K562 (cell line): ENCODE measurements at regions not wholly inside any gene's neighbourhood (a gene's known extent, or its start where the extent isn't known, plus 50 kb on each side); places are given as distances from the start of the nearest gene placed in this dataset.

Experiments used
- CBX3 ChIP-seq, 2 experiments: IDR thresholded peaks; 1 replicate in 1 of 2; 2 replicates in 1 of 2; pipeline ENCODE4 v1.6.1; 2012; ENCODE audit warnings: inconsistent platforms in 2 of 2, low read length in 2 of 2, borderline replicate concordance in 1 of 2, control low read depth in 1 of 2
- CXXC5 ChIP-seq: fragments of 250-450 bp; sonication (Bioruptor Pico); IDR thresholded peaks from 2 replicates; pipeline ENCODE4 v1.8.0; 2022; ENCODE audit warnings: inconsistent platforms, mild to moderate bottlenecking, moderate library complexity
- GABPA ChIP-seq: fragments of 200-800 bp; sonication (Bioruptor generic); conservative IDR thresholded peaks from 2 replicates; pipeline ENCODE4 v1.6.1; 2016; ENCODE audit warnings: low read depth, missing genetic modification characterization, missing compliant biosample characterization
- KLF16 ChIP-seq: IDR thresholded peaks from 2 replicates; pipeline ENCODE4 v1.6.1; 2016; ENCODE audit warnings: antibody characterized with exemption
- MTA3 ChIP-seq: fragments of 450-650 bp; formaldehyde crosslinking; IDR thresholded peaks from 2 replicates; pipeline ENCODE4 v1.6.1; 2017; ENCODE audit warnings: mild to moderate bottlenecking, borderline replicate concordance
- PHF20 ChIP-seq: fragments of 450-650 bp; IDR thresholded peaks from 2 replicates; pipeline ENCODE4 v1.6.1; 2018; ENCODE audit not compliant: partially characterized antibody
- PHF8 ChIP-seq: fragments of 200-600 bp; sonication (generic); IDR thresholded peaks from 2 replicates; pipeline ENCODE4 v1.6.1; 2012; ENCODE audit warnings: mixed run types, mild to moderate bottlenecking, inconsistent platforms, low read length, moderate library complexity, borderline replicate concordance
- RB1 ChIP-seq: fragments of 450-650 bp; IDR thresholded peaks from 2 replicates; pipeline ENCODE4 v1.6.1; 2017; ENCODE audit warnings: low read depth, mild to moderate bottlenecking
- TAF9B ChIP-seq: fragments of 450-650 bp; IDR thresholded peaks from 2 replicates; pipeline ENCODE4 v1.6.1; 2018; ENCODE audit warnings: mild to moderate bottlenecking; ENCODE audit not compliant: partially characterized antibody
- ZEB2 ChIP-seq: fragments of 450-650 bp; IDR thresholded peaks from 2 replicates; pipeline ENCODE4 v1.6.1; 2016
- TF ChIP-seq, protein P1 (sequence below): fragments of 450-650 bp; IDR thresholded peaks from 2 replicates; pipeline ENCODE4 v1.6.1; 2014; ENCODE audit warnings: low read depth, mild to moderate bottlenecking, moderate library complexity, borderline replicate concordance
- TF ChIP-seq, protein P2 (sequence below): sonication (generic); formaldehyde crosslinking; IDR thresholded peaks from 2 replicates; pipeline ENCODE4 v1.5.0; 2020; ENCODE audit warnings: missing genetic modification reagents
- TF ChIP-seq, protein P3 (sequence below), 2 experiments: fragments of 450-650 bp; formaldehyde crosslinking in 1 of 2; IDR thresholded peaks; 2 replicates each; pipeline versions ENCODE4 v1.4.0 to v1.6.1; 2014 to 2020; ENCODE audit warnings: mild to moderate bottlenecking in 2 of 2, borderline replicate concordance in 1 of 2, low read depth in 1 of 2
- TF ChIP-seq, protein P4 (sequence below): fragments of 200-400 bp; formaldehyde crosslinking; IDR thresholded peaks from 2 replicates; pipeline ENCODE4 v1.6.1; 2017; ENCODE audit warnings: mild to moderate bottlenecking, low read depth, low read length, moderate library complexity

DNA sequence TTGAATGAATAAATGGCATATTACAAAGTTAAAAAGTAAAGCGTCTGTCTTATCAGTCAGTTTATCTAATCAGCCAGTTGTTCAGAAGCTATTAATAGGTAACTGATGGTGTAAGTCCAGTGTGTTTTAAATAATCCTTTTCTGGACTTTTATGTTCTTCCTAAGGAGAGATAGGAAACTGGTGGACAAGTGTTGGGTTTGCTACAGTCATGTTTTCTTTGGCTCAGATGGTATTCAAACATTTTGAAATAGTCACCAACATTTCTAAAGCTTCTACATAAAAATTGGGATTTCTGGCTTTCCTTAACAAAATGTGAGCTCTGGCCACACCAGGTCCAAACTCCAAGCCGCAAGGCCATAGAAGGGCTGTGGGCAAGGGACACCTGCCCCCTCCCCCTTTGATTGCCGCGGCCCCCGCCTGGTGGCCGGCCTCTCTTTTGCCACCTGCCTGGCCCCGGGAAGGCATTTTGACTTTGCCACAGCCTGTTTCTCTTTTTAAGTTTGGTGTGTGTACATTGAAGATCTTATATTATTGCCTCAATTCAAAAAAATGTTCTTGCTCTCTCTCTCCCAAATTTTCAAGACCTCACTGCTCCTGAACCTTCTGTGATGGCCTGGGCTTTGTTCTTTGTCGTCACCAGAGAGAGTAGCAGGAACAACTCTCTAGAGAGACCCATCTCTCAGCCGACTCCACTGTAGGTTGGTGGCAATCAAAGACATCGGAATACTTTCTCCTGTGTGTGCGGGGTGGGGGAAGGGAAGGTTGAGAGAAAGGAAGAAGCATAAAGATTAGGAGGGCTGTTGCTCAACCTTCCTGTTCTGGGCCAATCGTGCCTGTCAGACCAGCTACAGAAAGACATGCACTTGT, 84.0 kb upstream of the ZNF217 start (continued):
- TF ChIP-seq ZEB2 (peak; percentile 49), TAF9B (peak; percentile 68), PHF20 (no peak), CBX3 (IDR thresholded peaks at IDR 0.05; ENCODE audit: borderline replicate concordance in 1 of 2, low read length in 2 of 2) (peak in 1 of 2 experiments; percentile 89; a peak in 2 of 3 replicates), MTA3 (peak; percentile 82), GABPA (tag) (peak; percentile 70), CXXC5 (CRISPR knock-in tag) (peak; percentile 37; the same call in 1 of the 2 replicates), KLF16 (no peak), PHF8 (0 out of 2 replicates have a peak, but pooled peaks have one; percentile 16), RB1 (no peak)
- TF ChIP-seq, protein P1, sequence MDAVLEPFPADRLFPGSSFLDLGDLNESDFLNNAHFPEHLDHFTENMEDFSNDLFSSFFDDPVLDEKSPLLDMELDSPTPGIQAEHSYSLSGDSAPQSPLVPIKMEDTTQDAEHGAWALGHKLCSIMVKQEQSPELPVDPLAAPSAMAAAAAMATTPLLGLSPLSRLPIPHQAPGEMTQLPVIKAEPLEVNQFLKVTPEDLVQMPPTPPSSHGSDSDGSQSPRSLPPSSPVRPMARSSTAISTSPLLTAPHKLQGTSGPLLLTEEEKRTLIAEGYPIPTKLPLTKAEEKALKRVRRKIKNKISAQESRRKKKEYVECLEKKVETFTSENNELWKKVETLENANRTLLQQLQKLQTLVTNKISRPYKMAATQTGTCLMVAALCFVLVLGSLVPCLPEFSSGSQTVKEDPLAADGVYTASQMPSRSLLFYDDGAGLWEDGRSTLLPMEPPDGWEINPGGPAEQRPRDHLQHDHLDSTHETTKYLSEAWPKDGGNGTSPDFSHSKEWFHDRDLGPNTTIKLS, result no peak; the same call in 1 of the 2 replicates
- TF ChIP-seq, protein P2, sequence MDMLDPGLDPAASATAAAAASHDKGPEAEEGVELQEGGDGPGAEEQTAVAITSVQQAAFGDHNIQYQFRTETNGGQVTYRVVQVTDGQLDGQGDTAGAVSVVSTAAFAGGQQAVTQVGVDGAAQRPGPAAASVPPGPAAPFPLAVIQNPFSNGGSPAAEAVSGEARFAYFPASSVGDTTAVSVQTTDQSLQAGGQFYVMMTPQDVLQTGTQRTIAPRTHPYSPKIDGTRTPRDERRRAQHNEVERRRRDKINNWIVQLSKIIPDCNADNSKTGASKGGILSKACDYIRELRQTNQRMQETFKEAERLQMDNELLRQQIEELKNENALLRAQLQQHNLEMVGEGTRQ, result no peak
- TF ChIP-seq, protein P3, sequence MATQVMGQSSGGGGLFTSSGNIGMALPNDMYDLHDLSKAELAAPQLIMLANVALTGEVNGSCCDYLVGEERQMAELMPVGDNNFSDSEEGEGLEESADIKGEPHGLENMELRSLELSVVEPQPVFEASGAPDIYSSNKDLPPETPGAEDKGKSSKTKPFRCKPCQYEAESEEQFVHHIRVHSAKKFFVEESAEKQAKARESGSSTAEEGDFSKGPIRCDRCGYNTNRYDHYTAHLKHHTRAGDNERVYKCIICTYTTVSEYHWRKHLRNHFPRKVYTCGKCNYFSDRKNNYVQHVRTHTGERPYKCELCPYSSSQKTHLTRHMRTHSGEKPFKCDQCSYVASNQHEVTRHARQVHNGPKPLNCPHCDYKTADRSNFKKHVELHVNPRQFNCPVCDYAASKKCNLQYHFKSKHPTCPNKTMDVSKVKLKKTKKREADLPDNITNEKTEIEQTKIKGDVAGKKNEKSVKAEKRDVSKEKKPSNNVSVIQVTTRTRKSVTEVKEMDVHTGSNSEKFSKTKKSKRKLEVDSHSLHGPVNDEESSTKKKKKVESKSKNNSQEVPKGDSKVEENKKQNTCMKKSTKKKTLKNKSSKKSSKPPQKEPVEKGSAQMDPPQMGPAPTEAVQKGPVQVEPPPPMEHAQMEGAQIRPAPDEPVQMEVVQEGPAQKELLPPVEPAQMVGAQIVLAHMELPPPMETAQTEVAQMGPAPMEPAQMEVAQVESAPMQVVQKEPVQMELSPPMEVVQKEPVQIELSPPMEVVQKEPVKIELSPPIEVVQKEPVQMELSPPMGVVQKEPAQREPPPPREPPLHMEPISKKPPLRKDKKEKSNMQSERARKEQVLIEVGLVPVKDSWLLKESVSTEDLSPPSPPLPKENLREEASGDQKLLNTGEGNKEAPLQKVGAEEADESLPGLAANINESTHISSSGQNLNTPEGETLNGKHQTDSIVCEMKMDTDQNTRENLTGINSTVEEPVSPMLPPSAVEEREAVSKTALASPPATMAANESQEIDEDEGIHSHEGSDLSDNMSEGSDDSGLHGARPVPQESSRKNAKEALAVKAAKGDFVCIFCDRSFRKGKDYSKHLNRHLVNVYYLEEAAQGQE (IDR thresholded peaks at IDR 0.05; ENCODE audit: borderline replicate concordance), result peak; percentile 11; the same call in 1 of the 2 replicates
- TF ChIP-seq, protein P3 (CRISPR knock-in tag; IDR thresholded peaks at IDR 0.05; ENCODE audit: low read depth), result no peak
- TF ChIP-seq, protein P4, sequence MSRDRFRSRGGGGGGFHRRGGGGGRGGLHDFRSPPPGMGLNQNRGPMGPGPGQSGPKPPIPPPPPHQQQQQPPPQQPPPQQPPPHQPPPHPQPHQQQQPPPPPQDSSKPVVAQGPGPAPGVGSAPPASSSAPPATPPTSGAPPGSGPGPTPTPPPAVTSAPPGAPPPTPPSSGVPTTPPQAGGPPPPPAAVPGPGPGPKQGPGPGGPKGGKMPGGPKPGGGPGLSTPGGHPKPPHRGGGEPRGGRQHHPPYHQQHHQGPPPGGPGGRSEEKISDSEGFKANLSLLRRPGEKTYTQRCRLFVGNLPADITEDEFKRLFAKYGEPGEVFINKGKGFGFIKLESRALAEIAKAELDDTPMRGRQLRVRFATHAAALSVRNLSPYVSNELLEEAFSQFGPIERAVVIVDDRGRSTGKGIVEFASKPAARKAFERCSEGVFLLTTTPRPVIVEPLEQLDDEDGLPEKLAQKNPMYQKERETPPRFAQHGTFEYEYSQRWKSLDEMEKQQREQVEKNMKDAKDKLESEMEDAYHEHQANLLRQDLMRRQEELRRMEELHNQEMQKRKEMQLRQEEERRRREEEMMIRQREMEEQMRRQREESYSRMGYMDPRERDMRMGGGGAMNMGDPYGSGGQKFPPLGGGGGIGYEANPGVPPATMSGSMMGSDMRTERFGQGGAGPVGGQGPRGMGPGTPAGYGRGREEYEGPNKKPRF, result no peak
